GM23338 (cell line): ENCODE measurements at regions not wholly inside any gene's neighbourhood (a gene's known extent, or its start where the extent isn't known, plus 50 kb on each side); places are given as distances from the start of the nearest gene placed in this dataset.

Experiments used
- ATAC-seq: fragments of 200-7000 bp; cut with Tn5 transposase; 3 replicates; pipeline ENCODE4 v1.9.1; 2020
- DNase-seq: peaks from one replicate; pipeline ENCODE4 v3.0.0-alpha.2; 2015; ENCODE audit warnings: low spot score
- H2AFZ ChIP-seq: fragments of 200-600 bp; sonication (generic); 2 replicates; pipeline ENCODE4 v1.8.0; 2016; ENCODE audit warnings: antibody characterized with exemption, mild to moderate bottlenecking, moderate library complexity
- H3F3A ChIP-seq: fragments of 200-600 bp; sonication (generic); replicated peaks from 2 replicates; pipeline ENCODE4 v1.8.0; 2017; ENCODE audit warnings: antibody characterized with exemption, mixed run types, low read depth
- H3K27ac ChIP-seq: fragments of 200-600 bp; sonication (generic); 2 replicates; pipeline ENCODE4 v1.6.1; 2016; ENCODE audit warnings: low read depth
- H3K27me3 ChIP-seq: fragments of 200-600 bp; sonication (generic); 2 replicates; pipeline ENCODE4 v1.8.0; 2016; ENCODE audit warnings: mild to moderate bottlenecking, mixed run types, moderate library complexity; ENCODE audit not compliant: insufficient read depth
- H3K36me3 ChIP-seq: fragments of 200-600 bp; sonication (generic); 2 replicates; pipeline ENCODE4 v1.8.0; 2016; ENCODE audit warnings: mild to moderate bottlenecking; ENCODE audit not compliant: insufficient read depth
- H3K4me1 ChIP-seq: fragments of 200-600 bp; sonication (generic); 2 replicates; pipeline ENCODE4 v1.8.0; 2016; ENCODE audit warnings: mild to moderate bottlenecking, moderate library complexity; ENCODE audit not compliant: insufficient read depth
- H3K4me2 ChIP-seq: fragments of 200-600 bp; sonication (generic); 2 replicates; pipeline ENCODE4 v1.7.1; 2017; ENCODE audit warnings: mixed run types
- H3K4me3 ChIP-seq: fragments of 200-600 bp; sonication (generic); 2 replicates; pipeline ENCODE4 v1.6.1; 2016; ENCODE audit warnings: mixed run types
- H3K79me2 ChIP-seq: fragments of 200-600 bp; sonication (generic); replicated peaks from 2 replicates; pipeline ENCODE4 v1.8.0; 2017; ENCODE audit warnings: mild to moderate bottlenecking; ENCODE audit not compliant: insufficient read depth
- H3K9me2 ChIP-seq: fragments of 200-600 bp; sonication (generic); 2 replicates; pipeline ENCODE4 v1.8.0; 2017; ENCODE audit not compliant: insufficient read depth
- H4K20me1 ChIP-seq: fragments of 200-600 bp; sonication (generic); replicated peaks from 2 replicates; pipeline ENCODE4 v1.8.0; 2017; ENCODE audit warnings: mild to moderate bottlenecking; ENCODE audit not compliant: insufficient read depth
- H3K27ac Mint-ChIP-seq: 2 replicates; pipeline ENCODE4 v1.8.0; 2020; ENCODE audit warnings: inconsistent platforms, mild to moderate bottlenecking, moderate library complexity, mixed read lengths
- H3K27me3 Mint-ChIP-seq: 3 replicates; pipeline ENCODE4 v1.8.0; 2022; ENCODE audit warnings: low read depth, mild to moderate bottlenecking, moderate library complexity, mixed read lengths, inconsistent platforms; ENCODE audit not compliant: insufficient read depth, poor library complexity
- H3K36me3 Mint-ChIP-seq: 3 replicates; pipeline ENCODE4 v1.8.0; 2021; ENCODE audit warnings: low read depth, mild to moderate bottlenecking, inconsistent platforms, moderate library complexity, mixed read lengths
- H3K4me1 Mint-ChIP-seq: 3 replicates; pipeline ENCODE4 v1.8.0; 2020; ENCODE audit warnings: mild to moderate bottlenecking, inconsistent platforms, mixed read lengths
- H3K4me3 Mint-ChIP-seq: 3 replicates; pipeline ENCODE4 v1.8.0; 2021; ENCODE audit warnings: moderate library complexity, mild to moderate bottlenecking, inconsistent platforms, mixed read lengths
- H3K9me3 Mint-ChIP-seq: 3 replicates; pipeline ENCODE4 v1.8.0; 2020; ENCODE audit warnings: moderate library complexity, mild to moderate bottlenecking, inconsistent platforms, mixed read lengths
- CREB1 ChIP-seq: fragments of 250-450 bp; sonication (Bioruptor Pico); IDR thresholded peaks from 2 replicates; pipeline ENCODE4 v1.5.0; 2020; ENCODE audit warnings: low read depth, mild to moderate bottlenecking, moderate library complexity
- CTCF ChIP-seq, 2 experiments: fragments of 200-600 bp in 1 of 2; sonication (generic) in 1 of 2; conservative IDR thresholded peaks; 2 replicates each; pipeline versions ENCODE4 v1.5.1 to v1.6.1; 2016 to 2017; ENCODE audit warnings: antibody characterized with exemption in 2 of 2, low read depth in 2 of 2, mild to moderate bottlenecking in 2 of 2, moderate library complexity in 1 of 2
- ETS1 ChIP-seq: IDR thresholded peaks from 2 replicates; pipeline ENCODE4 v1.6.1; 2016; ENCODE audit warnings: antibody characterized with exemption
- EZH2 ChIP-seq: fragments of 200-600 bp; sonication (generic); IDR thresholded peaks from one replicate; pipeline ENCODE4 v1.8.0; 2017; ENCODE audit warnings: antibody characterized with exemption, mild to moderate bottlenecking, low read depth; ENCODE audit not compliant: unreplicated experiment
- EZH2phosphoT487 ChIP-seq: fragments of 200-600 bp; sonication (generic); IDR thresholded peaks from one replicate; pipeline ENCODE4 v1.8.1; 2018; ENCODE audit warnings: antibody characterized with exemption; ENCODE audit not compliant: unreplicated experiment
- JUNB ChIP-seq: IDR thresholded peaks from one replicate; pipeline ENCODE4 v1.6.1; 2016; ENCODE audit warnings: antibody characterized with exemption; ENCODE audit not compliant: unreplicated experiment
- NANOG ChIP-seq: IDR thresholded peaks from 2 replicates; pipeline ENCODE4 v1.6.1; 2016; ENCODE audit warnings: antibody characterized with exemption, borderline replicate concordance
- POLR2AphosphoS5 ChIP-seq: IDR thresholded peaks from 2 replicates; pipeline ENCODE4 v1.6.1; 2016; ENCODE audit warnings: antibody characterized with exemption, low read depth
- STAT1 ChIP-seq: IDR thresholded peaks from one replicate; pipeline ENCODE4 v1.6.1; 2016; ENCODE audit warnings: antibody characterized with exemption; ENCODE audit not compliant: unreplicated experiment
- ZNF331 ChIP-seq: fragments of 250-450 bp; sonication (Bioruptor Pico); IDR thresholded peaks from 2 replicates; pipeline ENCODE4 v1.5.0; 2020; ENCODE audit warnings: low read depth, mild to moderate bottlenecking, moderate library complexity
- TF ChIP-seq, protein P1 (sequence below): IDR thresholded peaks from one replicate; pipeline ENCODE4 v1.6.1; 2018; ENCODE audit warnings: antibody characterized with exemption; ENCODE audit not compliant: unreplicated experiment

- Mint-ChIP-seq H3K36me3 (no peaks in the 10 kb centered on the region), H3K27ac (no peak overlapping the region), H3K27me3 (peaks cover 4% of the 10 kb centered on the region), H3K9me3 (no peaks in the 10 kb centered on the region), H3K4me1 (peaks cover 16% of the 10 kb centered on the region), H3K4me3 (no peak overlapping the region)
- TF ChIP-seq CREB1 (no peak), CTCF (conservative IDR thresholded peaks at IDR 0.05; ENCODE audit: low read depth in 2 of 2) (no peak), NANOG (no peak), STAT1 (no peak), ZNF331 (CRISPR knock-in tag) (no peak), EZH2 (no peak), EZH2phosphoT487 (no peak), ETS1 (no peak), JUNB (no peak), POLR2AphosphoS5 (no peak)
- TF ChIP-seq, protein P1, sequence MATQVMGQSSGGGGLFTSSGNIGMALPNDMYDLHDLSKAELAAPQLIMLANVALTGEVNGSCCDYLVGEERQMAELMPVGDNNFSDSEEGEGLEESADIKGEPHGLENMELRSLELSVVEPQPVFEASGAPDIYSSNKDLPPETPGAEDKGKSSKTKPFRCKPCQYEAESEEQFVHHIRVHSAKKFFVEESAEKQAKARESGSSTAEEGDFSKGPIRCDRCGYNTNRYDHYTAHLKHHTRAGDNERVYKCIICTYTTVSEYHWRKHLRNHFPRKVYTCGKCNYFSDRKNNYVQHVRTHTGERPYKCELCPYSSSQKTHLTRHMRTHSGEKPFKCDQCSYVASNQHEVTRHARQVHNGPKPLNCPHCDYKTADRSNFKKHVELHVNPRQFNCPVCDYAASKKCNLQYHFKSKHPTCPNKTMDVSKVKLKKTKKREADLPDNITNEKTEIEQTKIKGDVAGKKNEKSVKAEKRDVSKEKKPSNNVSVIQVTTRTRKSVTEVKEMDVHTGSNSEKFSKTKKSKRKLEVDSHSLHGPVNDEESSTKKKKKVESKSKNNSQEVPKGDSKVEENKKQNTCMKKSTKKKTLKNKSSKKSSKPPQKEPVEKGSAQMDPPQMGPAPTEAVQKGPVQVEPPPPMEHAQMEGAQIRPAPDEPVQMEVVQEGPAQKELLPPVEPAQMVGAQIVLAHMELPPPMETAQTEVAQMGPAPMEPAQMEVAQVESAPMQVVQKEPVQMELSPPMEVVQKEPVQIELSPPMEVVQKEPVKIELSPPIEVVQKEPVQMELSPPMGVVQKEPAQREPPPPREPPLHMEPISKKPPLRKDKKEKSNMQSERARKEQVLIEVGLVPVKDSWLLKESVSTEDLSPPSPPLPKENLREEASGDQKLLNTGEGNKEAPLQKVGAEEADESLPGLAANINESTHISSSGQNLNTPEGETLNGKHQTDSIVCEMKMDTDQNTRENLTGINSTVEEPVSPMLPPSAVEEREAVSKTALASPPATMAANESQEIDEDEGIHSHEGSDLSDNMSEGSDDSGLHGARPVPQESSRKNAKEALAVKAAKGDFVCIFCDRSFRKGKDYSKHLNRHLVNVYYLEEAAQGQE, result no peak
- DNase-seq (no peak), ATAC-seq (no peak)
- Histone ChIP-seq H3K4me1 (peaks cover 17% of the 10 kb centered on the region), H3K27ac (no peak overlapping the region), H3K79me2 (no peaks in the 10 kb centered on the region), H4K20me1 (no peaks in the 10 kb centered on the region), H2AFZ (no peak overlapping the region), H3K4me3 (no peak overlapping the region), H3F3A (no peaks in the 10 kb centered on the region), H3K4me2 (no peak overlapping the region), H3K9me2 (no peaks in the 10 kb centered on the region; the same call in 1 of the 2 replicates), H3K36me3 (no peaks in the 10 kb centered on the region), H3K27me3 (no peaks in the 10 kb centered on the region)
Observed at GRCh38 chr4:123480706-123481418, 84.3 kb downstream of the SPRY1 start.
